Right renal cortex interstitium (tissue), 3 donors: ENCODE measurements at regions not wholly inside any gene's neighbourhood (a gene's known extent, or its start where the extent isn't known, plus 50 kb on each side); places are given as distances from the start of the nearest gene placed in this dataset.

Experiments used
- DNase-seq, 3 donors: peaks; one replicate each; pipeline ENCODE4 v3.0.0-alpha.2; 2013; ENCODE audit warnings: low read depth in 3 of 3, low spot score in 2 of 3

DNA sequence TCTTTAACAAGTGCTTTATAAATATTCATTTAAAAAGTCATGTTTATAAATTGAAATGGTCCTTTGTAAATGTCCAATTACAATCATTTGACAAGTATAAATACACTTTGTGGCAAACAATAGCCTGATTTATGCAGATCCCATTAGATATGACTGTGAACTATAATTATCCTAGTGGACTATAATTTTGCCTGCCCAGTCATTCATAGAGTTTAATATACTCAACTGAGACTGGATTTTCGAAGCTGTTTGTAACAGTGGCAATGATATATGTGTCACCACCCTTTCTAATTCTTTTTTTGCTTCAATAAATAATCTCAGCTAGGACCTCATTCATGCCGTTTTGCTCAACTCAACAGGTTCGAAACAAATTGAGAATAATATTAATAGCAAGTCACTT is 732.0 kb downstream of the PCDH18 start:
- DNase-seq, result no peak

GRCh38 chr4:136796953-136797352 is 735.3 kb downstream of the PCDH18 start:
- DNase-seq, result no peak

DNA sequence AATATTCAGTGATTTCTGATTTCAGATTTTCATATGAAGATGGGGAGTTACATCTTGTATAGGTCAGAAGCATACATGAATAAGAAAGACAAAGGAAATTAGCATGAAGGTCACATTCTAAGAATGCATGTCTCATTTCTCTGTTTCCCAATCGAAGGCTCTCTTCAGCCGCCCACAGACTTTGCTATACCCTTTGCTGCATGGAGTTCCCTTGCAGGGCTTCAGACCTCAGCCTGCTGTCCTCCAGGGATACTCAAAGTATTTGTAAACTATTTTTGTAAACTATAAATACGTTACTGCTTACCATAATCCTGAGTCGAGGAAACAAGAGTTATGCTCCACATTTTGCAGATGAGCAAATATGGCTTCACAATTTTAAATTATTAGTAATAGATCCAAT is 738.4 kb downstream of the PCDH18 start:
- DNase-seq, result no peak

DNA sequence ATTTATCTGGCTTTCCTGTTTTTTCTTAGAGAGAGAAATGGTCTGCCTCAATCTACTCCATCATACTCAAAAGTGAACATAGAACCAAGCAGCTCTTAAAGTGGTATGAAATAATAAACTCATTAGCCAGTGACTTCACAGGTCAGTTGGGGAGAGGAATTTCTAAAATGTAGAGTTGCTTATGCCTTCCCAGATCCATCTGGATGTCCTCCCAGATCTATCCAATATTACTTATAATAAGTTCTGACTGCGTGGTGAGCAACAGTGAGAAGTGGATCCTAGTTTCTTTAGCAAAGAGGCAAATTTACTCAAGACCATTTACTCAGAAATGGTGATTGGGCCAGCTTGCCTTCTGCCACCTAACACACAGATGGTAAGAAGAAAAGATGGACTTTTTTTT is 748.0 kb downstream of the PCDH18 start:
- no peak for DNase-seq

GRCh38 chr4:136769717-136770116 is 762.6 kb downstream of the PCDH18 start:
- DNase-seq, result no peak

- no peak for DNase-seq
Observed at GRCh38 chr4:136768925-136769275, 763.4 kb downstream of the PCDH18 start.

- no peak for DNase-seq
Observed at GRCh38 chr4:136768213-136768924, 763.9 kb downstream of the PCDH18 start.

DNA sequence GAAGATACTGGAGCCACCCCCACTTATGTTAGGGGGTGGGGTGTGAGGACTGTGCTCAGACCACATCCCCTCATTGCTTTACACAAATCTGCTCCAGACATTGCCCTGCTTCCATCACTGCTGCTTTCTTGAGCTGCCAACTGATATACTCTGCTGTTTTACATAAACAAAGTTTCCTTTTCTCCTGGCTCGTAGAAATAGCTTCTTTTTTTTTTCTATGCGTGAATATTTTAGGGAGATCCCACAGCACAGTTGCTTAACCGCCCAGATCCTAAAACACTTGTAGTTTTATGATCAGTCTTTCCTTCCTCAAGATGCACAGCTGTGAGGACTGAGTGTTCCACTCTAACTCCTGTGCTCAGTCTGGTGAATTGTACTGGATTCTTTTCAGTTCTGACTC is 768.4 kb downstream of the PCDH18 start:
- DNase-seq, result no peak

DNA sequence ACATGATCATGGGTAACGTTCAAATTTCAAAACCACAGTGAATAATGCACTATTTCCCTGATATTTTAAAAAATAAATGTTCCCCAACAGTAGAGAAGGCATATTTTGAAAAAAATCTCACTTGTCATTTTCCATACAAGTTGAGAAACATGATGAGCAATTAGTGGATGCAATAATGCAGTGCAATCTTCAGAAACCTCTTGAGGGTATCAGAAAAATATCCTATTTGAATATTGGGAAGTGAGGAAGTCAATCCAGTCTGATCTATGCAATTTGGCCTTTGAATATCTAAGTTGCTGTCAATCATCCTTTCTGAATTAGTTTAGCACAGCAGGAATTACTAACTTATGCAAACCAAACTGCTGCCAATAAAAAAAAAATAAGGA is 776.8 kb downstream of the PCDH18 start:
- no peak for DNase-seq

DNA sequence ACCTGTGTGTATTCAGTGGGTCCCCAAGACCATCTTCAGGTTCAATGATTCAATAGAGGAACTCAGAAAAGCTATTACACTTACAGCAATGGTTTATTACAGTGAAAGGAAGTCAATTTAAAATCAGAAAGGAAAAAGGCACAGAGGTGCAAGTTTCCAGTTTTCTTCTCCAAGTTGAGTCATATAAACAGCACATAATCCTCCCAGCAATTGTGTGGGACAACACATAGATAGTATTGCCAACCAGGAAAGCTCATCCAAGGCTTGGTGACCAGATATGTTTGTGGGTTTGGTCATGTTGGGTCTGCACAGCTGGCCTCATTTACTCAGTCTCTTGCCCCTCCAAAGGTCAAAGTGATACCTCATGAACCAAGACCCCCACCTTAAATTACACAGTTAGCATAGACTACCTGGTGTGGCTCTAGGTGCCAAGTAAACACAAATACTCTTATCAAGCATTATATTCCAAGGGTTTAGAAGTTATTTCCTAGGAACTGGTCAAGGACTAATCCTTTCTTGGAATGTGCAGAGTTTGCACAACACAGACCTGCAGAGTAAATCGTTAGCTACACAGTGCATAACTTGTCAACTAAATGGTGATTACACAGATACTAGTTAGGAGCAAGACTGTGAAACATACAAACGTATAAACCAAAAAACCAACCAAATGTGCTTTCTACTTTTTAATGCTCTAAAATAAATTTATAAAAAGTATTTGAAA is 777.3 kb downstream of the PCDH18 start:
- no peak for DNase-seq

DNA sequence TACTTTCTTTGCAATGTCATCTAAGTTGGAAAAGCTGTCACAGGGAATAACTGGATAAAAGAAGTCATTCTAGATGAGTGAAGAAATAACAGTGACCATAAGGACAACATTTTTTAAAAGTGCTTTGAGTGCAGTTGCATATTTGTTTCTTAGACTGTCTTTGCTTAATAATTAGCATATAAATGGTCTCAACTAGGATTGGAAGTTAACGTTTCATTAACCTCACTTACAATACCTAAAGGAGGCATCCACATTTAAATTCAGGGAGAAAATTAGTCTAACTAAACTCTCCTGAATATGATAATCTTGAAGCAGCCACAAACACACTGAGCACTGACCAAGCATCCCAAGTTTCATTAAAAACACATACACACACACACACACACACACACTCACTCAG is 780.7 kb downstream of the PCDH18 start:
- no peak for DNase-seq

DNA sequence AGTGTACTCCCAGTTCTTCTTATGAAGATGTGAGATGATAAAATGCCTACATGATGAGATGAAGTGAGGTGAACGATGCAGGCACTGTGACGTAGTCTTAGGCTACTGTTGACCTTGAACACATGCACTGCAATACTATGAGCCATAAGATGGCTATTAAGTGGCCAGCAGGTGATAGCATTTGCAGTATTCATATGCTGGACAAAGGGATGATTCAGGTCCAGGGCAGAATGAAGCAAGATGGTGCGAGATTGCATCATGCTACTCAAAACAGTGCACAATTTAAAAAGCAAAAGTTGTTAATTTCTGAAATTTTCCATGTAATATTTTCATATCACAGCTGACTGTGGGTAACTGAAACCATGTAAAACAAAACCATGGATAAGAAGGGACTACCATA is 781.4 kb downstream of the PCDH18 start:
- DNase-seq, result no peak

GRCh38 chr4:136749989-136750388 is 782.3 kb downstream of the PCDH18 start:
- no peak for DNase-seq

GRCh38 chr4:136748773-136749172 is 783.5 kb downstream of the PCDH18 start:
- DNase-seq, result no peak

- no peak for DNase-seq
Observed at GRCh38 chr4:136748165-136748564, 784.1 kb downstream of the PCDH18 start.

- no peak for DNase-seq
Observed at GRCh38 chr4:136743238-136743637, 789.1 kb downstream of the PCDH18 start.

DNA sequence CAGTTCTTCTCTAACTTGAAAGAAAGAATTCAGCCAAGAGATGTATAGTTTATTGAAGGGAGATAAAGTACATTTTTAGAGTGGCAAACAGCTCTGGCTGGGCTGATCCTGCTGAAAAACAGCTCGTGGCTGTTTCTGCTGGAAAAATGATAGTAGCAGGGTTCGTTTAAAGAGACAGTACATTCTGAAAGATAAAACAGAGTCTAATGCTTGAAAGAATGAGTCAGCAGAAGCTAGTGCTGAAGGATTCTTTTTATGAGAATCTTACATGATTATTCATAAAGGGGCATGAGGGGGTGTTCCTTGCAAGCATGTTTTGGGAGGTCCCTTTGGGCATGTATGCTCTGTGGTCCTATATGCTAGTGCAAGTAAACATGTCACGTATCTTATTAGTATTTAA is 790.0 kb downstream of the PCDH18 start:
- no peak for DNase-seq

DNA sequence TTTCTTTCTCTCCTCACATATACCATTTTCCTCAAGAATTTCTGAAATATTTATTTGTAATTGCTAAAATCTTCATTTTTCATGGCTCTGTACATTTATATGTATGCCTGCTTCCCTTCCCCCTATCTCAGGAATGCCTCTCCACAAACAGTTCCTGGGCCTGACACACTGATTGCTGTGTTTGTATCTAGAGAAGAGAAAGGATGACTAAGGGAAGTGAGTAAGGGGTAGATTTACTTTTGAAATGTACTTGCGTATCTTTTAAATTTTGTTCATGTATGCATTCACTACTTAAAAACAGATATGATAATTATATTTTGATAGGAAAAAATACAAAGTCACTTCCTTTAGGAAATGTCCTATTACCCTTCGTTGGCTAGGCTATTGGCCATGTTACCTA is 790.8 kb downstream of the PCDH18 start:
- DNase-seq, result no peak

- no peak for DNase-seq
Observed at GRCh38 chr4:136740326-136740725, 792.0 kb downstream of the PCDH18 start.

GRCh38 chr4:136737066-136737465 is 795.2 kb downstream of the PCDH18 start:
- DNase-seq, result no peak

DNA sequence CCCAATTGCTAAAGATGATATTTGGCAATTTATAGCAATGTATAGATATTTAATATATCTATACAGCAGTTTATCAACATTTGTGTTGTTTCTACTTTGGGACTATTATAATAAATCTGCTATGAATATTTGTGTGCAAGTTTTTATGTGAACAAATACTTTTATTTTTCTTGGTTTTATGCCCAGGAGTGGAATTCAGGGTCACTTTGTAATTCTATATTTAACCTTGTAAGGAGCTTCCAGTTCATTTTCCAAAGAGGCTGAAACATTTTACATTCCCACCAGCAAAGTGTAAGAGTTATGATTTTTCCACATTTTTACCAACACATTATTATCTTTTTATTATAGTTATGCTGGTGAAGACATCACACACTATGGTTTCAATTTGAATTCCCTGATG is 801.3 kb downstream of the PCDH18 start:
- no peak for DNase-seq

GRCh38 chr4:136725286-136726081 is 806.8 kb downstream of the PCDH18 start:
- DNase-seq, result no peak
